Esophagus (tissue), 2 donors: ENCODE measurements at regions not wholly inside any gene's neighbourhood (a gene's known extent, or its start where the extent isn't known, plus 50 kb on each side); places are given as distances from the start of the nearest gene placed in this dataset.
"Not testable (repeated sequence)": the region's sequence is repeated elsewhere in the genome, so short reads cannot be mapped to it uniquely, and the experiment has no call there.

Experiments
- H3K27ac ChIP-seq, 2 donors: one replicate each; pipeline ENCODE4 v1.5.1; 2013; ENCODE audit warnings: low read depth in 2 of 2, mild to moderate bottlenecking in 2 of 2, inconsistent platforms in 1 of 2, low read length in 1 of 2, moderate library complexity in 1 of 2
- H3K27me3 ChIP-seq, 2 donors: one replicate each; pipeline ENCODE4 v1.6.1; 2013; ENCODE audit warnings: low read length in 2 of 2, control low read depth in 1 of 2, mild to moderate bottlenecking in 1 of 2; ENCODE audit not compliant: insufficient read depth in 2 of 2, control insufficient read depth in 1 of 2
- H3K36me3 ChIP-seq, 2 donors: one replicate each; pipeline ENCODE4 v1.6.1; 2013; ENCODE audit warnings: low read length in 1 of 2; ENCODE audit not compliant: control insufficient read depth in 2 of 2, insufficient read depth in 2 of 2
- H3K4me1 ChIP-seq, 2 donors: one replicate each; pipeline ENCODE4 v1.6.1; 2013; ENCODE audit warnings: low read length in 1 of 2; ENCODE audit not compliant: control insufficient read depth in 2 of 2, insufficient read depth in 2 of 2
- H3K4me3 ChIP-seq, 2 donors: one replicate each; pipeline ENCODE4 v1.5.1; 2013; ENCODE audit warnings: low read length in 2 of 2, mild to moderate bottlenecking in 2 of 2, low read depth in 1 of 2, moderate library complexity in 1 of 2
- H3K9me3 ChIP-seq, 2 donors: one replicate each; pipeline ENCODE4 v1.6.1; 2013; ENCODE audit warnings: mild to moderate bottlenecking in 2 of 2, low read depth in 1 of 2, low read length in 1 of 2, moderate library complexity in 1 of 2; ENCODE audit not compliant: control insufficient read depth in 2 of 2, insufficient read depth in 1 of 2
- WGBS, 2 donors: extraction: QIAGEN DNeasy Blood & Tissue Kit; methylation state at CpG; one replicate each; pipeline ENCODE4 v1.1.7; 2013; 5-methylcytosine and 5-hydroxymethylcytosine counted together
- donor health status: healthy with polysubstance abuse.
- donor health status: Bipolar disorder and iron deficiency.

DNA sequence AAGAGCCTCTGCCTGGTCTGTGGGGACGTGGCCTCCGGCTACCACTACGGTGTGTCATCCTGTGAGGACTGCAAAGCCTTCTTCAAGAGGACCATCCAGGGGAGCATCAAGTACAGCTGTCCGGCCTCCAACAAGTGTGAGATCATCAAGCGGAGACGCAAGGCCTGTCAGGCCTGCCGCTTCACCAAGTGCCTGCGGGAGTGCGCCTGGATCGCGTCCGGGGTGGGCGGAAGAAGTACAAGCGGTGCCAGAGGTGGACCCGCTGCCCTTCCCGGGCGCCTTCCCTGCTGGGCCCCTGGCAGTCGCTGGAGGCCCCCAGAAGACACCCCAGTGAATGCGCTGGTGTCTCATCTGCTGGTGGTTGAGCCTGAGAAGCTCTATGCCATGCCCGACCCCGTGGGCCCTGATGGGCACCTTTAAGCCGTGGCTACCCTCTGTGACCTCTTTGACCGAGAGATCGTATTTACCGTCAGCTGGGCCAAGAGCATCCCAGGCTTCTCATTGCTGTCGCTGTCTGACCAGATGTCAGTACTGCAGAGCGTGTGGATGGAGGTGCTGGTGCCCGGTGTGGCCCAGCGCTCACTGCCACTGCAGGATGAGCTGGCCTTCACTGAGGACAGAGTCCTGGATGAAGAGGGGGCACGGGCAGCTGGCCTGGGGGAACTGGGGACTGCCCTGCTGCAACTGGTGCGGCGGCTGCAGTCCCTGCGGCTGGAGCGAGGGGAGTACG, 84.3 kb downstream of the MRPL57 start:
- WGBS, 2 donors: 96% methylated on average over 32 to 35 of the region's 35 CpGs
- H3K9me3 ChIP-seq, H3K36me3 ChIP-seq, H3K4me3 ChIP-seq, H3K27me3 ChIP-seq, H3K4me1 ChIP-seq, H3K27ac ChIP-seq: not testable (repeated sequence)

DNA sequence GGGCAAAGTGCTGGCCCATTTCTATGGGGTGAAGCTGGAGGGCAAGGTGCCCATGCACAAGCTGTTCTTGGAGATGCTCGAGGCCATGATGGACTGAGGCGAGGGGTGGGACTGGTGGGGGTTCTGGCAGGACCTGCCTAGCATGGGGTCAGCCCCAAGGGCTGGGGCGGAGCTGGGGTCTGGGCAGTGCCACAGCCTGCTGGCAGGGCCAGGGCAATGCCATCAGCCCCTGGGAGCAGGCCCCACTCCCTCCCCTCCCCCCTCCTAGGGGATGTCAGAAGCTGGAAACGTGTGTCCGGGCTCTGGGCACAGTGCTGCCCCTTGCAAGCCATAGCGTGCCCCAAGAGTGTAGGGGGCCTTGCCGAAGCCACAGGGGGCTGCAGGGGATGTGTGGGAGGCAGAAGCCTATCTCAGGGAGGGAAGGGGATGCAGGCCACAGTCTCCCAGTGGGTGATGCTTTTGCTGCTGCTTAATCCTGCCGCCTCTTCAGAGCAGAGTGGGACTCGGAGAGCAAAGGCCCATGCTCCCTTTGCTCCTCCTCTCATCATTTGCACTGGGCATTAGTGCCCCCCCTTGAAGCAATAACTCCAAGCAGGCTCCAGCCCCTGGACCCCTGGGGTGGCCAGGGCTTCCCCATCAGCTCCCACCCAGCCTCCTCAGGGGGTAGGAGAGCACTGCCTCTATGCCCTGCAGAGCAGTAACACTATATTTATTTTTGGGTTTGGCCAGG, 85.2 kb downstream of the MRPL57 start:
- not testable (repeated sequence) for H3K27ac ChIP-seq, H3K9me3 ChIP-seq, H3K4me3 ChIP-seq, H3K36me3 ChIP-seq, H3K4me1 ChIP-seq, H3K27me3 ChIP-seq
- WGBS, 2 donors: 60 to 67% methylated on average over 3 of the region's 9 CpGs

DNA sequence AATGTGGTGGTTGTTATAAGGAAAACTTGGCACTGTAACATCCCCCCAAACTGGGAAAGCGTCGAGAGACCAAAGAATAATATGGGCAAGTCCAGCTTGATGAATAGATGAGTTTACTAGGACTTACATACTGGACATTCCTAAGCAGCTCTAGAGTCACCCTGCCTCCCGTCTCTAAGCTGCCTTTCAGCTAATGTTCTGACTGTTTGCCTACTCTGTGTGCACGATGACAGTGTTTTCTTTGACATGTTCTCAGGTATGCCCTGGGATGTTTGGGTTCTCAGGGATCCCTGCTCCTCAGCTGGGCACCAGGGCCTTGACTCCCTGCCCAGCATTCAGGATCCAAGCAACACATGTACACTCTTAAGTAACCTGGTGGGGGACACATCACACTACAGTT, 87.5 kb downstream of the MRPL57 start:
- H3K27me3 ChIP-seq, H3K36me3 ChIP-seq, H3K27ac ChIP-seq, H3K4me3 ChIP-seq, H3K9me3 ChIP-seq, H3K4me1 ChIP-seq: not testable (repeated sequence)
- 32 to 53% methylated on average over 2 to 3 of the region's 4 CpGs for WGBS, 2 donors

DNA sequence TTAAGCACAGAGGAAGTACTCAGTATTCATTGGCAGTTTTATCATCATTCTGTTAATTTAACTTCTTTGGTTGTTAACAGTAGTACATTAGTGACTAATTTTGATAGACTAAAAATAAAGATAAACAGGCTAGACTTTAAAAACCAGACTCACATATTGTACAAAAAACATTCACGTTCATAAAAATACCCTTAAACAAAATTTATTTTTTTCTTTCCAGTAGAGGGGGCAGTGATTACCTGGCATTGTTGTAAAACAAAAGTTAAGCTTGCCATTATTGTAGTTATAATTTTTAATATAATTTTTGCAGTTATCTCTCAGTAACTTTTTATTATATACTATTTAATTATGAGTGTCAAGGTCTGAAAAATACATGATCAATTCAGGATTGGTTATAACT, 92.0 kb downstream of the MRPL57 start:
- H3K4me3 ChIP-seq, H3K9me3 ChIP-seq, H3K36me3 ChIP-seq, H3K27me3 ChIP-seq, H3K4me1 ChIP-seq, H3K27ac ChIP-seq: not testable (repeated sequence)
- 17 to 20% methylated on average over 1 of the region's 1 CpG for WGBS, 2 donors

DNA sequence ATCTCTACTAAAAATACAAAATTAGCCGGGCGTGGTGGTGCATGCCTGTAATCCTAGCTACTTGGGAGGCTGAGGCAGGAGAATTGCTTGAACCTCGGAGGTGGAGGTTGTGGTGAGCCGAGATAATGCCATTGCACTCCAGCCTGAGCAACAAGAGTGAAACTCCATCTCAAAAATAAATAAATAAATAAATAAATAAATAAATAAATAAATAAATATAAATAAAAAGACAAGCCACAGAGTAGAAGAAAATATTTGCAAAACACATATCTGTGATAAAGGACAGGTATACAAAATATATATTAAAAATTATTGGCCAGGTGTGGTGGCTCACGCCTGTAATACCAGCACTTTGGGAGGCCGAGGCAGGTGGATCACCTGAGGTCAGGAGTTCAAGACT, 96.0 kb downstream of the MRPL57 start:
- not testable (repeated sequence) for H3K27me3 ChIP-seq, H3K9me3 ChIP-seq, H3K36me3 ChIP-seq, H3K4me3 ChIP-seq, H3K27ac ChIP-seq, H3K4me1 ChIP-seq
- 93 to 96% methylated on average over 6 of the region's 6 CpGs for WGBS, 2 donors

DNA sequence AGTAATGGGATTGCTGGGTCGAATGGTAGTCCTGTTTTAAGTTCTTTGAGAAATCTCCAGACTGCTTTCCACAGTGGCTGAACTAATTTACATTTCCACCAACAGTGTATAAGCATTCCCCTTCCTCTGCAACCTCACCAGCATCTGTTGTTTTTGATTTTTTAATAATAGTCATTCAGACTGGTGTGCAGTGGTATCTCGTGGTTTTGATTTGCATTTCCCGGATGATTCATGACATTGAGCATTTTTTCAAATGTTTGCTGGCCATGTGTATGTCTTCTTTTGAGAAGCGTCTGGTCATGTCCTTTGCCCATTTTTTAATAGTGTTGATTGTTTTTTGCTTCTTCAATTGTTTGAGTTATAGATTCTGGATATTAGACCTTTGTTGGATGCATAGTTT, 98.0 kb downstream of the MRPL57 start:
- WGBS, 2 donors: 75% methylated on average over 4 of the region's 4 CpGs
- H3K4me3 ChIP-seq, H3K4me1 ChIP-seq: not testable (repeated sequence)

DNA sequence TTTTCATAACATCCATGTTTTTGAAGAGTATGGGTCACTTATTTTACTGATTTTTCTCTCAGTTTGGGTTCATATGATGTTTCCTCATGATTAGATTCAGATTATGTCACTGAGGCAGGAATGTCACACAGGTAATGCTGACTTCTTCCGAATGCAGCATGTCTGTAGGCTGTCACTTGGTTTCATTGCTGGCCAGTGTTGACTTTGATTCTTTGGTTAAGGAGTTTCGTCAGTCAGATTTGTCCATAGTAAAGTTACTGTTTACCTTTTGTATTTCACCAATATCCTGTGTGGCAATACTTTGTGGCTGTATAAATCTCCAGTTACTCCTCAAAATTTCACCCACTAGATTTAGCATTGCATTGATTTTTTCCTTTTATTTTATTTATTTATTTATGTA, 105.6 kb downstream of the MRPL57 start:
- Histone ChIP-seq H3K4me3 (no peak overlapping the region), H3K36me3 (no peaks in the 10 kb centered on the region), H3K27ac (no peak overlapping the region), H3K9me3 (no peaks in the 10 kb centered on the region), H3K27me3 (no peaks in the 10 kb centered on the region), H3K4me1 (no peaks in the 10 kb centered on the region)
- WGBS, 2 donors: 85 to 86% methylated on average over 2 of the region's 2 CpGs

More for the DNA sequence above, 98.0 kb downstream of the MRPL57 start:
- H3K36me3 ChIP-seq, H3K27me3 ChIP-seq, H3K9me3 ChIP-seq, H3K27ac ChIP-seq: not testable (repeated sequence)

DNA sequence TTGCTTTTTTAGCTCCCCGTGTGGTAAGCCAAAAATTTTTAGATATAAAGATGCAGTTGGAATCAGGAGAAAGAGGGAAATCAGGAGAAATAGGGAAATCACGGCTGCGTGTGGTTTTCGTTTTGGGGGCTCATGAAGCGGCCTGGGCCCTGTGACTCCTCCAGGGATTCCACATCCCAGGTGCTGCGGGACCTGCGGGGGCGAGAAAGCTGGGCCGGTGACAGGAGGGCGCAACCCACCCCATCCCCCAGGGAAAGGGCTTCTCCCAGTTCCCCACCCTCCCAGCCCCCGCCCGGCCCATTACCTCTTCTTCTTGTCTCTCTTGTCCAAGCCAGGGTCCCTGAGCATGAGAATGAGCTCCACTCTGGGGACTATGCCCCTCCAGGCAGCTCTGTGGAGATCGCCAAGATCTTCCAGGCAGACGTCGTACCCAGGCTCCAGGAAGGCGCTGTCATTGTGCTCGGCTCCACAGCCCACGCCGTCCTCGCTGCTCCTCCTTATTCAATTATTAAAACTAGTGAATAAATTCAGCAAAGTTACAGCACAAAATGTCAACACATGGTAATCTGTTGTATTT, 111.0 kb downstream of the MRPL57 start:
- no peaks in the 10 kb centered on the region for H3K9me3 ChIP-seq
- H3K36me3 ChIP-seq: no peaks in the 10 kb centered on the region
- H3K27me3 ChIP-seq: no peaks in the 10 kb centered on the region
- H3K4me3 ChIP-seq: no peak overlapping the region
- no peak overlapping the region for H3K27ac ChIP-seq
- 87 to 89% methylated on average over 20 of the region's 20 CpGs for WGBS, 2 donors
- no peaks in the 10 kb centered on the region for H3K4me1 ChIP-seq

DNA sequence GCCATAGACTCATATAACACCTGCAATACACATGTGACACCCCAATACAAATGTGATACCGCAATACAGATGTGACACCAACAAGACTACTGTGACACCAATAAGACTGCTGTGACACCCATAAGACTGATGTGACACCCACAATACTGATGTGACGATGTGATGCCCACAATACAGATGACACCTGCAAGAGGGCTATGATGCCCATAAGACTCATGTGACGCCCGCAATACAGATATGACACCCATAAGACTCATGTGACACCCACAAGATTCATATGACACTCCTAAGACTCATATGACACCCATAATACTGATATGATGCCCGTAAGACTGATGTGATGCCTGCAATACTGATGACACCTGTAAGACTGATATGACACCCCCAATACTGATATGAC, 113.0 kb downstream of the MRPL57 start:
- Histone ChIP-seq H3K36me3 (no peaks in the 10 kb centered on the region), H3K4me3 (no peak overlapping the region), H3K27ac (no peak overlapping the region), H3K27me3 (no peaks in the 10 kb centered on the region), H3K9me3 (no peaks in the 10 kb centered on the region), H3K4me1 (no peaks in the 10 kb centered on the region)
- WGBS, 2 donors: 90 to 93% methylated on average over 5 of the region's 5 CpGs
